ENCODE measurements at regions not wholly inside any gene's neighbourhood (a gene's known extent, or its start where the extent isn't known, plus 50 kb on each side); places are given as distances from the start of the nearest gene placed in this dataset.
"Not testable (repeated sequence)": the region's sequence is repeated elsewhere in the genome, so short reads cannot be mapped to it uniquely, and the experiment has no call there.

DNA sequence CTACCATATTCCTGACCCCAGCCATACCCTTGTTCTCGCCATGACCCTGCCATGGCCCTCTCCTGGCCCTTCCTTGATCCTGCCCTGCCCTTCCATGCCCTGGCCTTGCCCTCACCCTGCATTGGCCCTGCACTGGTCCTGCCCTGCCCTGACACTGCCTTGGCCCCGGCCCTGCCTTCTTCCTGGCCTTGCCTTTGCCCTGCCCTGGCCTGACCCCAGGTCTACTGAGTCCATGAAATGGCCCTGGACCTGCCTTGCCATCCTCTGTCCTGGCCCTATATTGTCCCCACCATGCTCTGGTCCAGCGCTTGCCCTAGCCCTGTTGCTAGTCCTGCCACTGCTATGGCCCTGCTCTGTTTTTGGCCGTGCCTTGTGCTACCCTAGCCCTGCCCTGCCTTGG lies 536.1 kb downstream of the FOXD4L6 start:
- H3K27ac Mint-ChIP-seq; H3K27me3 Mint-ChIP-seq (ENCODE audit: low read depth); H3K4me3 Mint-ChIP-seq; H3K4me1 Mint-ChIP-seq (ENCODE audit: low read depth); H3K36me3 Mint-ChIP-seq (ENCODE audit: low read depth); H3K9me3 Mint-ChIP-seq: not testable (repeated sequence)

DNA sequence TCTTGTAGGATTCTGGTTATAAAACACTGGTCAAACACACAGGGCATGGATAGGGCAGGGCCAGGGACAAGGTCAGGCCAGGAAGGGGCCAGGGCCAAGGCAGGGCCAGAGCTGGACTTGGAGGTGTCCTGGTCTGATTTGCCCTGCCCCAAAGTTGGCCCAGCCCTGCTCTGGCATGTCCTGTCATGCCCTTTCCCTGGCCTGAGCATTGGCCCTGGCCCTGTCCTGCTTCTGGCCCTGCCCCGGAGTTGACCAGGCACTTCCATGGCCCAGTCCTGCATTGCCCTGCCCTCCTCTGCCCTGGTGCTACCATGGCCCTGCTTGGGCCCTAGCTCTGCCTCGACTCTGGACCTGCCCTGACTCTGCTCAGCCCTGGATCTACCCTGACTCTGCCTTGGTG lies 536.6 kb downstream of the FOXD4L6 start:
- not testable (repeated sequence) for H3K9me3 Mint-ChIP-seq; H3K27me3 Mint-ChIP-seq (ENCODE audit: low read depth); H3K4me3 Mint-ChIP-seq; H3K36me3 Mint-ChIP-seq (ENCODE audit: low read depth); H3K27ac Mint-ChIP-seq; H3K4me1 Mint-ChIP-seq (ENCODE audit: low read depth)

DNA sequence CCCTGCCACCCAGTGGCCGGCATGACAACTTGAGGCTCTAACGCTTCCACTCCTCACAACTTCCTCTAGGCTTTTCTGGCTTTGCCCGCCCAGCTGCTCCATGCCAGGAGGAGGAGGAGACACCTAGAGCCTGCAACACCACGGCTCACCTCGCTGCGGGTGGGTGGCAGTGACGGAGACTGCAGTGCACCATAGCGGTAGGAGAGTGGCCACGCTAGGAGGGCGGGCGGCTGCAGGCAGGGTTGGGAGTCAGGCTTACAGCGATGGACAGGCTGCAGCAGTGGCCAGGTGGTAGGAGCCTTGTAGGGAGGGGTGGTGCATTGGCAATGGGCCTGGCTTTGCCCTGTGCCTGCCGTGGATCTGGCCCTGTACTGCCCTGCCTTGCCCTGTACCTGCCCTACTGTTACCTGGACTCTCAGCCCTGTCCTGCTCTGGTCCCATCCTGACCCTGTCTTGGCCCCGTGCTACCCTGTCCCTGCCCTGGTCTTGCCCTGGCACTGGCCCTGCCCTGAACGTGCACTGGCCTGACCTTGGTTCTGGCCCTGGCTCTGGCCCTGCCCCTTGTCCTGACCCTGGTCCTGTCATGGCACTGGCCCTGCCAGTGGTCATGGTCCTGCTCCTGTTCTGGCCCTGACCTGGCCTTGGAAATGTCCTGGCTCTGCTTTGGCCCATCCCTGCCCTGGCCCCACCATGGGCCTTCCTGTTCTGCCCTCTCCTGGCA lies 540.8 kb downstream of the FOXD4L6 start:
- not testable (repeated sequence) for H3K36me3 Mint-ChIP-seq (ENCODE audit: low read depth); H3K27ac Mint-ChIP-seq; H3K4me3 Mint-ChIP-seq; H3K4me1 Mint-ChIP-seq (ENCODE audit: low read depth); H3K9me3 Mint-ChIP-seq; H3K27me3 Mint-ChIP-seq (ENCODE audit: low read depth)

DNA sequence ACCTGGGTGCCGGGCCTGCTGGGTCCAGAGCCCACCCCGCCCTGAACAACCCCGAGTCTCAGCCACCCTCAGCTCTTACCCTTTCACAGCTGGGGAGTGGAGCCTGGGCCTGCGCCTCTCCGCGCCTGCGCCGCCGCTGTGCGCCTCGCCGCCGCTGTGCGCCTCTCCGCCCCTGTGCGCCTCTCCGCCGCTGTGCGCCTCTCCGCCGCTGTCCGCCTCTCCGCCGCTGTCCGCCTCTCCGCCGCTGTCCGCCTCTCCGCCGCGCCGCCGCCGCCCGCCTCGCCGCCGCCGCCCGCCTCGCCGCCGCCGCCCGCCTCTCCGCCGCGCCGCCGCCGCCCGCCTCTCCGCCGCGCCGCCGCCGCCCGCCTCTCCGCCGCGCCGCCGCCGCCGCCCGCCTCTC lies 544.4 kb downstream of the FOXD4L6 start:
- H3K4me1 Mint-ChIP-seq (ENCODE audit: low read depth); H3K27me3 Mint-ChIP-seq (ENCODE audit: low read depth); H3K4me3 Mint-ChIP-seq; H3K36me3 Mint-ChIP-seq (ENCODE audit: low read depth); H3K27ac Mint-ChIP-seq; H3K9me3 Mint-ChIP-seq: not testable (repeated sequence)

DNA sequence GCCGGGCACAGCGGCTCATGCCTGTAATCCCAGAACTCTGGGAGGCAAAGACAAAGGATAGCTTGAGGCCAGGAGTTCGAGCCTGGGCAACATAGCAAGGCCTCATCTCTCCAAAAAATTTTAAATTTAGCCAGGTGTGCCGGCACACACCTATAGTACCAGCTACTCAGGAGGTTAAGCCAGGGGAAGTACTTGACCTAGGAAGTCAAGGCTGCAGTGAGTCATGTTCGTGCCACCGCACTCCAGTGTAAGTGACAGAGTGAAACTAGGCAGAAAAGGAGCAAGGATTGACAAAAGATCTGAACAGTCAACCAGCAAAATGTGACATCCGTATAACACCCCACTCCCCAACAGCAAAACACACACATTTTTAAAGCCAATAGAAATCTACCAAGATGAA lies 545.3 kb downstream of the FOXD4L6 start:
- not testable (repeated sequence) for H3K27ac Mint-ChIP-seq; H3K9me3 Mint-ChIP-seq; H3K36me3 Mint-ChIP-seq (ENCODE audit: low read depth)

DNA sequence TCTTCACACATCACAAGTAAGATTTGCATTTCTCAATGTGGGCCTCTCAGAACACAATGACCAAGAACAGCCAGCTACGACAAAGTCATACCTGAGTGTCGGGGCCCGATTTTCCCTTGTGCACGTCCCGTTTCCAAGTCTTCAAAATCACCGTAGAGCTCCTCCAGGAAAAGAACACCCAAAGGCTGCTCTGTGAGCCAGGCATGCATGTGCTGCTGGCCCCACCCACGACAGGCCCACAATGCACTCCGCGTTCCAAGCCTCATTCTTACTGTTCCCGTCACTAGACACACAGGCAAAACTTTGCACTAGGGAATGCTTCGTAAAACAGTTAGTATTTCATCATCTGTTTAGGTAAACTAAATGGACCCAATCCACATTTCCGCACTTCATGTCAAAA lies 549.6 kb downstream of the FOXD4L6 start:
- not testable (repeated sequence) for H3K27me3 Mint-ChIP-seq (ENCODE audit: low read depth); H3K9me3 Mint-ChIP-seq; H3K4me3 Mint-ChIP-seq; H3K27ac Mint-ChIP-seq; H3K36me3 Mint-ChIP-seq (ENCODE audit: low read depth); H3K4me1 Mint-ChIP-seq (ENCODE audit: low read depth)

More for the DNA sequence above, 545.3 kb downstream of the FOXD4L6 start:
- peak overlapping the region; percentile 46 for H3K4me3 Mint-ChIP-seq
- not testable (repeated sequence) for H3K27me3 Mint-ChIP-seq (ENCODE audit: low read depth); H3K4me1 Mint-ChIP-seq (ENCODE audit: low read depth)
